ENCODE measurements at regions not wholly inside any gene's neighbourhood (a gene's known extent, or its start where the extent isn't known, plus 50 kb on each side); places are given as distances from the start of the nearest gene placed in this dataset.
A peak's percentile ranks its signal among the peaks of the same experiment; 100 is the strongest.

GRCh38 chr4:144547678-144548298 is 98.2 kb upstream of the HHIP start:
- Mint-ChIP-seq H3K36me3 (ENCODE audit: insufficient read depth) (no peaks in the 10 kb centered on the region), H3K4me3 (ENCODE audit: low read depth) (no peak overlapping the region), H3K27me3 (no peaks in the 10 kb centered on the region), H3K27ac (no peak overlapping the region), H3K9me3 (ENCODE audit: low read depth) (peaks cover 15% of the 10 kb centered on the region), H3K4me1 (ENCODE audit: low read depth) (no peaks in the 10 kb centered on the region)
- TF ChIP-seq, protein P1, sequence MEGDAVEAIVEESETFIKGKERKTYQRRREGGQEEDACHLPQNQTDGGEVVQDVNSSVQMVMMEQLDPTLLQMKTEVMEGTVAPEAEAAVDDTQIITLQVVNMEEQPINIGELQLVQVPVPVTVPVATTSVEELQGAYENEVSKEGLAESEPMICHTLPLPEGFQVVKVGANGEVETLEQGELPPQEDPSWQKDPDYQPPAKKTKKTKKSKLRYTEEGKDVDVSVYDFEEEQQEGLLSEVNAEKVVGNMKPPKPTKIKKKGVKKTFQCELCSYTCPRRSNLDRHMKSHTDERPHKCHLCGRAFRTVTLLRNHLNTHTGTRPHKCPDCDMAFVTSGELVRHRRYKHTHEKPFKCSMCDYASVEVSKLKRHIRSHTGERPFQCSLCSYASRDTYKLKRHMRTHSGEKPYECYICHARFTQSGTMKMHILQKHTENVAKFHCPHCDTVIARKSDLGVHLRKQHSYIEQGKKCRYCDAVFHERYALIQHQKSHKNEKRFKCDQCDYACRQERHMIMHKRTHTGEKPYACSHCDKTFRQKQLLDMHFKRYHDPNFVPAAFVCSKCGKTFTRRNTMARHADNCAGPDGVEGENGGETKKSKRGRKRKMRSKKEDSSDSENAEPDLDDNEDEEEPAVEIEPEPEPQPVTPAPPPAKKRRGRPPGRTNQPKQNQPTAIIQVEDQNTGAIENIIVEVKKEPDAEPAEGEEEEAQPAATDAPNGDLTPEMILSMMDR (IDR thresholded peaks at IDR 0.05; ENCODE audit: unreplicated experiment): no peak
- no peak for DNase-seq (ENCODE audit: low spot score, unreplicated experiment)

DNA sequence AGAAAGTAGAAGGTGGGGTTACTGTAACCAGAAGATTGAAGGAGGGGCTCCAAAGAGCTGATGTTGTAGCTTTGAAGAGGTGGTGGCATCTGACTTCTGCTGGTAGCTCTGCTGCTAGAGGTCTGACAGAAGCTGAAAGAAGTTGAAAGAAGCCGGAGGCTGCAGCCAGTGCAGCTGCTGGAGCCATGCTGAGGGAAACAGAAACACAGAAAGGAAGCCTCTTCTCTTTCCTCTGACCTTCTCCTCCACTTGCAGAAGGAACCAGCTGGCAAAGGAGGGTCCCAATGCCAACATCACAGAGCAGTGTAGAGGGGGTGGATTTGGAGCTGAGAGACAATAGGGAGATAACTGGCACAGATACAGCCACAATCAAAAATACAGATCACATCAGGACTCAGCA is 89.3 kb upstream of the HHIP start:
- DNase-seq (ENCODE audit: low spot score, unreplicated experiment): no peak
- Mint-ChIP-seq H3K4me1 (ENCODE audit: low read depth) (no peaks in the 10 kb centered on the region), H3K36me3 (ENCODE audit: insufficient read depth) (no peaks in the 10 kb centered on the region), H3K27ac (no peak overlapping the region), H3K27me3 (no peaks in the 10 kb centered on the region), H3K4me3 (ENCODE audit: low read depth) (no peak overlapping the region), H3K9me3 (ENCODE audit: low read depth) (no peaks in the 10 kb centered on the region)
- TF ChIP-seq, protein P1 (IDR thresholded peaks at IDR 0.05; ENCODE audit: unreplicated experiment): no peak

DNA sequence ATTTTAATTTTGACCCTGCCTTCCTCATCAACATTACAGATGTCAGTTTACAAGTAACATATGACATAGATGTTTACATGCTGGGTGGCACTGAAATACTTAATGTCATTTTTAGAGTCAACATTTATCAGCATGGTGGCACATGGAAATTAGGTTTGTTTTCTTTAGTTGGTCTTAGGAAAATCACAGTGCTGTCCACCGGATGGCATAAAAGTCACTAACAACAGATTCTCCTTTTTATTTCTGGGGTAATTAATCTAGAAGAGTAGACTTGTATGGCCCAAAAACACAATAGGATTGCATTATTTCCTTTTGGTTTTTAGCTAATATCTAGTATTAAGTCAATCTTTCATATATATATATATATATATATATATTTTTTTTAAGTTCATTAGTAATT is 88.6 kb upstream of the HHIP start:
- TF ChIP-seq, protein P1 (IDR thresholded peaks at IDR 0.05; ENCODE audit: unreplicated experiment): no peak
- Mint-ChIP-seq H3K36me3 (ENCODE audit: insufficient read depth) (no peaks in the 10 kb centered on the region), H3K4me3 (ENCODE audit: low read depth) (no peak overlapping the region), H3K27ac (no peak overlapping the region), H3K27me3 (peaks cover 1% of the 10 kb centered on the region), H3K4me1 (ENCODE audit: low read depth) (no peaks in the 10 kb centered on the region), H3K9me3 (ENCODE audit: low read depth) (no peaks in the 10 kb centered on the region)
- DNase-seq (ENCODE audit: low spot score, unreplicated experiment): no peak

DNA sequence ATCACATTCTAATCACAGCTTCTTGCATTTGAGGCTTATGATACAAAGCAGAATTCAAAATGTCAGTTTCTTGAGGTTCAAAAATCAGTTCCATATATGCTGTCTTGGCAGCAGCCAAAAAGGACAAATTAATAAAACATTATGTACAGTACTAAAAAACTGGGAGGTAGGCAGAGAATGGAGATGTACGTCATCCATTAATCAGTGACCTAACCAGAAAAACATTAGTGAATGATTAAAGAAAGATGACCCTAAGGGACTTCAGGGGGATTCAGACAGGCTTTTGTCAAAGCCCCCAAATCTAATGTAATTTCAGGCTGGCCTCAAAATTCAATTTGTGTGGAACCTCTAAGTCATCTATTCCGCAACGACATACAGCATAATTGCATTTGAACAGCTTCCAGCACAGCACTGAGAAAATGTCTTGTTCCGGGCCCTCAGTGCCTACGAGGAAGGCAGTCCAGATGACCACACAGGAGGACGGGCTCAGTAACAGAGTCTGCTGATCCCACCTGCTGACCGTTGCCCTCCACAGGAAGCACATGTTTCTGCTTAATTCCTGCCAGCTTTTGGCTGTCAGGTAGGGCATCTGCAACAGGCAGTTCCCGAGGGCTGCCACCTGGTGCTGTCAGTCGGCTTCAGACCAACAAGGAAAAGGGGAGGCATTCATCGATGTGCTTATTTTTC is 83.8 kb upstream of the HHIP start:
- H3K36me3 Mint-ChIP-seq (ENCODE audit: insufficient read depth): no peaks in the 10 kb centered on the region
- no peak for DNase-seq (ENCODE audit: low spot score, unreplicated experiment)

DNA sequence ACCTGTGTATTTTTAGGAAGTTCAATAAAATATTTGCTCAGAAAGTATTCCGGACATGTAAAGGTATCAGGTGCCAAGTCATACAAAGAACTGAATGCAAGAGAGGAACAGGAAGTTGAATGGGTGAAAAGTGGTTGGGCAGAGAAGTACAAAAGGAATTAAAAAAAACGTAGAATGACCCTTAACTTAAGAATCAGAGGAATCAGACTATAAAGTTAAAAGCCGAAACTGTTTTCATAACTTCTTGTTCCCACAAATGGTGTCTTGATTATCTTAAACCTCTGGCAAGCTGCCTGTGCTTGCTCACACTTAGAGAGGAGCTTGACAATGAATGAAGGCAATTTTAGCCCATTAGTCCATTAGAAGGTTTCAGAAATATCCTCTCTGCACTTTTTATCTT is 81.6 kb upstream of the HHIP start:
- Mint-ChIP-seq H3K27me3 (peaks cover 3% of the 10 kb centered on the region), H3K9me3 (ENCODE audit: low read depth) (no peaks in the 10 kb centered on the region)

More for the DNA sequence above, 83.8 kb upstream of the HHIP start:
- peaks cover 3% of the 10 kb centered on the region for H3K27me3 Mint-ChIP-seq
- no peaks in the 10 kb centered on the region for H3K4me1 Mint-ChIP-seq (ENCODE audit: low read depth)
- TF ChIP-seq, protein P1 (IDR thresholded peaks at IDR 0.05; ENCODE audit: unreplicated experiment): peak; percentile 11
- H3K4me3 Mint-ChIP-seq (ENCODE audit: low read depth): no peak overlapping the region
- no peaks in the 10 kb centered on the region for H3K9me3 Mint-ChIP-seq (ENCODE audit: low read depth)
- H3K27ac Mint-ChIP-seq: no peak overlapping the region

More for the DNA sequence above, 81.6 kb upstream of the HHIP start:
- Mint-ChIP-seq H3K27ac (no peak overlapping the region), H3K4me1 (ENCODE audit: low read depth) (no peaks in the 10 kb centered on the region), H3K4me3 (ENCODE audit: low read depth) (no peak overlapping the region), H3K36me3 (ENCODE audit: insufficient read depth) (no peaks in the 10 kb centered on the region)
- TF ChIP-seq, protein P1 (IDR thresholded peaks at IDR 0.05; ENCODE audit: unreplicated experiment): no peak
- DNase-seq (ENCODE audit: low spot score, unreplicated experiment): no peak

Measured in progenitor cell of endocrine pancreas (in vitro differentiated cells).